ENCODE measurements at regions not wholly inside any gene's neighbourhood (a gene's known extent, or its start where the extent isn't known, plus 50 kb on each side); places are given as distances from the start of the nearest gene placed in this dataset.

- dilution Hi-C loops (cut with HindIII; ENCODE audit: low sequenced_read_pairs, unreplicated experiment), result no loop called here
- no peaks in the 10 kb centered on the region for H4K20me1 ChIP-seq (ENCODE audit: insufficient read depth, low read length)
- TF ChIP-seq MAFK (IDR thresholded peaks at IDR 0.05; ENCODE audit: low read depth, low read length) (no peak), FOS (IDR thresholded peaks at IDR 0.05; ENCODE audit: low read depth, low read length) (no peak), MXI1 (IDR thresholded peaks at IDR 0.05; ENCODE audit: borderline replicate concordance, low read depth, low read length) (no peak), CHD1 (IDR thresholded peaks at IDR 0.05; ENCODE audit: low read depth, low read length) (no peak), CEBPB (IDR thresholded peaks at IDR 0.05; ENCODE audit: low read depth, low read length) (no peak), RCOR1 (IDR thresholded peaks at IDR 0.05; ENCODE audit: insufficient replicate concordance, low read length) (no peak), MAZ (IDR thresholded peaks at IDR 0.05; ENCODE audit: borderline replicate concordance, low read depth, low read length) (no peak), POLR2A (IDR thresholded peaks at IDR 0.05; ENCODE audit: low read depth, low read length) (no peak), RFX5 (IDR thresholded peaks at IDR 0.05; ENCODE audit: low read depth, low read length) (no peak), RAD21 (IDR thresholded peaks at IDR 0.05; ENCODE audit: low read length) (no peak)
- TF ChIP-seq, protein P1, sequence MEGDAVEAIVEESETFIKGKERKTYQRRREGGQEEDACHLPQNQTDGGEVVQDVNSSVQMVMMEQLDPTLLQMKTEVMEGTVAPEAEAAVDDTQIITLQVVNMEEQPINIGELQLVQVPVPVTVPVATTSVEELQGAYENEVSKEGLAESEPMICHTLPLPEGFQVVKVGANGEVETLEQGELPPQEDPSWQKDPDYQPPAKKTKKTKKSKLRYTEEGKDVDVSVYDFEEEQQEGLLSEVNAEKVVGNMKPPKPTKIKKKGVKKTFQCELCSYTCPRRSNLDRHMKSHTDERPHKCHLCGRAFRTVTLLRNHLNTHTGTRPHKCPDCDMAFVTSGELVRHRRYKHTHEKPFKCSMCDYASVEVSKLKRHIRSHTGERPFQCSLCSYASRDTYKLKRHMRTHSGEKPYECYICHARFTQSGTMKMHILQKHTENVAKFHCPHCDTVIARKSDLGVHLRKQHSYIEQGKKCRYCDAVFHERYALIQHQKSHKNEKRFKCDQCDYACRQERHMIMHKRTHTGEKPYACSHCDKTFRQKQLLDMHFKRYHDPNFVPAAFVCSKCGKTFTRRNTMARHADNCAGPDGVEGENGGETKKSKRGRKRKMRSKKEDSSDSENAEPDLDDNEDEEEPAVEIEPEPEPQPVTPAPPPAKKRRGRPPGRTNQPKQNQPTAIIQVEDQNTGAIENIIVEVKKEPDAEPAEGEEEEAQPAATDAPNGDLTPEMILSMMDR (conservative IDR thresholded peaks at IDR 0.05; ENCODE audit: low read depth, low read length), result no peak
- no peak overlapping the region for H2BK5ac ChIP-seq (ENCODE audit: low read depth, low read length, poor library complexity, severe bottlenecking)
- no peak overlapping the region for H3K9ac ChIP-seq (ENCODE audit: low read depth, low read length)
- H4K5ac ChIP-seq (ENCODE audit: low read depth, low read length), result no peak overlapping the region
- no peaks in the 10 kb centered on the region for H3K9me1 ChIP-seq (ENCODE audit: insufficient read depth, low read length)
- H2AFZ ChIP-seq (replicated peaks; ENCODE audit: low read length, poor library complexity), result no peak overlapping the region
- H3K36me3 ChIP-seq (ENCODE audit: control insufficient read depth, insufficient read depth, low read length), result no peaks in the 10 kb centered on the region
- H3K4me3 ChIP-seq (ENCODE audit: insufficient read depth, low read depth, low read length), result no peak overlapping the region
- no peak overlapping the region for H2BK20ac ChIP-seq (ENCODE audit: low read depth, low read length)
- no peak overlapping the region for H2BK120ac ChIP-seq (ENCODE audit: low read depth, low read length)
- no peak overlapping the region for H2AK9ac ChIP-seq (replicated peaks; ENCODE audit: low read depth, low read length, poor library complexity)
- no peak overlapping the region for H3K56ac ChIP-seq (ENCODE audit: extremely low read depth, insufficient read depth, low read length)
- no peak overlapping the region for H4K8ac ChIP-seq (ENCODE audit: low read depth in 2 of 2, low read length in 2 of 2)
- in situ Hi-C loops (cut with MboI; ENCODE audit: low sequenced_read_pairs), result no loop called here
- no peak overlapping the region for H3K18ac ChIP-seq (ENCODE audit: low read depth, low read length)
- no CpG with 5 or more reads among the region's 3 CpGs for WGBS, 2 experiments (ENCODE audit: extremely low coverage in 2 of 2, insufficient read length in 1 of 2)
- no peak overlapping the region for H3K23ac ChIP-seq (ENCODE audit: low read depth, low read length)
- H3K79me1 ChIP-seq (ENCODE audit: low read depth in 1 of 2, low read length in 2 of 2), result no peaks in the 10 kb centered on the region
- H3K27ac ChIP-seq (ENCODE audit: insufficient read depth, low read length), result no peak overlapping the region
- ATAC-seq (ENCODE audit: low read depth) (no peak), DNase-seq (no peak)
- CTCF ChIA-PET, result no interaction called here
- H2AK5ac ChIP-seq (ENCODE audit: low read depth, low read length), result no peak overlapping the region
- H3K27me3 ChIP-seq (ENCODE audit: control insufficient read depth, insufficient read depth, low read length), result no peaks in the 10 kb centered on the region
- no TSS peak for BruUV-seq (replicated peaks)
- H4K91ac ChIP-seq (ENCODE audit: insufficient read depth, low read depth, low read length), result no peak overlapping the region
- no peak overlapping the region for H3K14ac ChIP-seq (replicated peaks; ENCODE audit: low read depth, low read length)
- H3K9me3 ChIP-seq (ENCODE audit: control insufficient read depth, insufficient read depth, low read length), result no peaks in the 10 kb centered on the region
- POLR2A ChIA-PET (ENCODE audit: unreplicated experiment), result no interaction called here
- no peaks in the 10 kb centered on the region for H3K4me1 ChIP-seq (ENCODE audit: control insufficient read depth, insufficient read depth, low read length)
- no peak overlapping the region for H3K4me2 ChIP-seq (ENCODE audit: low read depth, low read length)
- H2BK15ac ChIP-seq (ENCODE audit: low read depth, low read length), result no peak overlapping the region
- intact Hi-C loops (cut with micrococcal nuclease), result no loop called here
- H3K4ac ChIP-seq (ENCODE audit: low read depth, low read length), result no peak overlapping the region
Measured at GRCh38 chr4:156238171-156238570, 284.5 kb upstream of the CTSO start.
